BJ (cell line): ENCODE measurements at regions not wholly inside any gene's neighbourhood (a gene's known extent, or its start where the extent isn't known, plus 50 kb on each side); places are given as distances from the start of the nearest gene placed in this dataset.

Experiments
- CTCF ChIA-PET: fragments of 350-600 bp; formaldehyde crosslinking; extraction: SDS; loops from one replicate; lab custom pipeline; 2021; ENCODE audit warnings: antibody characterized with exemption, inconsistent platforms; lab: Yijun Ruan, JAX
- POLR2A ChIA-PET: fragments of 300-600 bp; sonication (Branson Sonifier 250); formaldehyde crosslinking; extraction: SDS; loops from one replicate; lab custom pipeline; 2021; ENCODE audit warnings: antibody characterized with exemption; lab: Charles Lee
- DNase-seq: peaks from one replicate; pipeline ENCODE4 v3.0.0-alpha.2; 2011; ENCODE audit warnings: low read depth
- H3K27me3 ChIP-seq: 2 replicates; pipeline ENCODE4 v1.6.0; 2011; ENCODE audit warnings: low read length; ENCODE audit not compliant: control insufficient read depth, insufficient read depth
- H3K36me3 ChIP-seq: 2 replicates; pipeline ENCODE4 v1.5.1; 2011; ENCODE audit warnings: low read length; ENCODE audit not compliant: control insufficient read depth, insufficient read depth
- H3K4me3 ChIP-seq: 2 replicates; pipeline ENCODE4 v1.5.1; 2011; ENCODE audit warnings: low read depth, mild to moderate bottlenecking, control low read depth, low read length
- TF ChIP-seq, protein P1 (sequence below): IDR thresholded peaks from 2 replicates; pipeline ENCODE4 v1.5.1; 2011; ENCODE audit warnings: low read depth, mild to moderate bottlenecking, control low read depth, inconsistent platforms, low read length, moderate library complexity; ENCODE audit not compliant: insufficient read depth

GRCh38 chr5:174412941-174413340 lies 311.4 kb upstream of the MSX2 start:
- TF ChIP-seq, protein P1, sequence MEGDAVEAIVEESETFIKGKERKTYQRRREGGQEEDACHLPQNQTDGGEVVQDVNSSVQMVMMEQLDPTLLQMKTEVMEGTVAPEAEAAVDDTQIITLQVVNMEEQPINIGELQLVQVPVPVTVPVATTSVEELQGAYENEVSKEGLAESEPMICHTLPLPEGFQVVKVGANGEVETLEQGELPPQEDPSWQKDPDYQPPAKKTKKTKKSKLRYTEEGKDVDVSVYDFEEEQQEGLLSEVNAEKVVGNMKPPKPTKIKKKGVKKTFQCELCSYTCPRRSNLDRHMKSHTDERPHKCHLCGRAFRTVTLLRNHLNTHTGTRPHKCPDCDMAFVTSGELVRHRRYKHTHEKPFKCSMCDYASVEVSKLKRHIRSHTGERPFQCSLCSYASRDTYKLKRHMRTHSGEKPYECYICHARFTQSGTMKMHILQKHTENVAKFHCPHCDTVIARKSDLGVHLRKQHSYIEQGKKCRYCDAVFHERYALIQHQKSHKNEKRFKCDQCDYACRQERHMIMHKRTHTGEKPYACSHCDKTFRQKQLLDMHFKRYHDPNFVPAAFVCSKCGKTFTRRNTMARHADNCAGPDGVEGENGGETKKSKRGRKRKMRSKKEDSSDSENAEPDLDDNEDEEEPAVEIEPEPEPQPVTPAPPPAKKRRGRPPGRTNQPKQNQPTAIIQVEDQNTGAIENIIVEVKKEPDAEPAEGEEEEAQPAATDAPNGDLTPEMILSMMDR, result no peak
- ChIA-PET CTCF (interaction anchor here (1.5 kb wide), 1 partner anchor 86 kb away, joined by 4 read pairs; no protein-coding TSS in a partner anchor), POLR2A (no interaction called here)

GRCh38 chr5:174413567-174414314 lies 310.6 kb upstream of the MSX2 start:
- Histone ChIP-seq H3K27me3 (no peaks in the 10 kb centered on the region; the same call in none of the 2 replicates), H3K36me3 (no peaks in the 10 kb centered on the region), H3K4me3 (no peak overlapping the region)
- TF ChIP-seq, protein P1, result no peak
- ChIA-PET CTCF (interaction anchor here (0.6 to 1.5 kb wide), 3 partner anchors 87 to 522 kb away, joined by 3 to 4 read pairs (median 3); no protein-coding TSS in a partner anchor), POLR2A (interaction anchor here (0.6 kb wide), 1 partner anchor 404 kb away, joined by 3 read pairs; no protein-coding TSS in a partner anchor)
- peak; percentile 20 for DNase-seq

More at GRCh38 chr5:174412941-174413340, 311.4 kb upstream of the MSX2 start:
- no peaks in the 10 kb centered on the region; the same call in none of the 2 replicates for H3K27me3 ChIP-seq
- DNase-seq, result no peak
- no peaks in the 10 kb centered on the region for H3K36me3 ChIP-seq
- no peak overlapping the region for H3K4me3 ChIP-seq

GRCh38 chr5:174414315-174414710 lies 310.1 kb upstream of the MSX2 start:
- ChIA-PET CTCF (interaction anchor here (0.6 to 1.5 kb wide), 3 partner anchors 87 to 521 kb away, joined by 3 to 4 read pairs (median 3); no protein-coding TSS in a partner anchor), POLR2A (no interaction called here)
- Histone ChIP-seq H3K36me3 (no peaks in the 10 kb centered on the region), H3K27me3 (no peaks in the 10 kb centered on the region; the same call in none of the 2 replicates), H3K4me3 (no peak overlapping the region)
- no peak for DNase-seq
- TF ChIP-seq, protein P1, result no peak

- ChIA-PET CTCF (interaction anchor here (0.7 to 4.4 kb wide), 26 partner anchors 8 to 1062 kb away, joined by 3 to 43 read pairs (median 4); no protein-coding TSS in a partner anchor), POLR2A (interaction anchor here (0.5 to 0.6 kb wide), 3 partner anchors 305 to 516 kb away, joined by 4 to 5 read pairs (median 4); partner anchors contain the start of gene MSX2)
- no peak for DNase-seq
- H3K27me3 ChIP-seq, result no peaks in the 10 kb centered on the region; the same call in none of the 2 replicates
- peak overlapping the region; percentile 33 for H3K4me3 ChIP-seq
- TF ChIP-seq, protein P1, result no peak
- H3K36me3 ChIP-seq, result no peaks in the 10 kb centered on the region
These were observed 305.4 kb upstream of the MSX2 start for GRCh38 chr5:174418809-174419539.
